ENCODE measurements at regions not wholly inside any gene's neighbourhood (a gene's known extent, or its start where the extent isn't known, plus 50 kb on each side); places are given as distances from the start of the nearest gene placed in this dataset.

- no peak for TF ChIP-seq CTCF (conservative IDR thresholded peaks at IDR 0.05 in 1 of 2, IDR thresholded peaks at IDR 0.05 in 1 of 2; ENCODE audit: low read depth in 1 of 2, low read length in 2 of 2)
- TF ChIP-seq EZH2 (IDR thresholded peaks at IDR 0.05; ENCODE audit: low read length, missing control alignments): no peak
Measured at GRCh38 chr15:98523912-98524662, 124.3 kb upstream of the IGF1R start.
